H9 (cell line): ENCODE measurements at regions not wholly inside any gene's neighbourhood (a gene's known extent, or its start where the extent isn't known, plus 50 kb on each side); places are given as distances from the start of the nearest gene placed in this dataset.

Experiments
- DNase-seq: peaks from one replicate; pipeline ENCODE4 v3.0.0-alpha.2; 2017
- H2AFZ ChIP-seq: one replicate; pipeline ENCODE4 v1.6.1; 2013; ENCODE audit warnings: mild to moderate bottlenecking, low read length, control low read depth, moderate library complexity
- H2AK5ac ChIP-seq: 2 replicates; pipeline ENCODE4 v1.6.1; 2013; ENCODE audit warnings: low read length, control low read depth, mixed read lengths; ENCODE audit not compliant: insufficient read length
- H2BK120ac ChIP-seq: one replicate; pipeline ENCODE4 v1.6.1; 2013; ENCODE audit warnings: low read depth, mild to moderate bottlenecking, low read length, control low read depth, inconsistent platforms; ENCODE audit not compliant: poor library complexity, severe bottlenecking
- H2BK12ac ChIP-seq: 2 replicates; pipeline ENCODE4 v1.6.1; 2013; ENCODE audit warnings: low read length, control low read depth, mixed read lengths, low read depth; ENCODE audit not compliant: insufficient read length
- H2BK15ac ChIP-seq: 2 replicates; pipeline ENCODE4 v1.6.1; 2013; ENCODE audit warnings: low read depth, low read length, control low read depth
- H2BK20ac ChIP-seq: one replicate; pipeline ENCODE4 v1.6.1; 2013; ENCODE audit warnings: low read depth, mild to moderate bottlenecking, low read length, control low read depth, inconsistent platforms; ENCODE audit not compliant: poor library complexity, severe bottlenecking
- H2BK5ac ChIP-seq: 2 replicates; pipeline ENCODE4 v1.6.1; 2013; ENCODE audit warnings: low read length, control low read depth, mixed read lengths; ENCODE audit not compliant: insufficient read length
- H3K14ac ChIP-seq: 2 replicates; pipeline ENCODE4 v1.6.1; 2013; ENCODE audit warnings: low read length, control low read depth; ENCODE audit not compliant: insufficient read depth
- H3K18ac ChIP-seq: 2 replicates; pipeline ENCODE4 v1.6.1; 2013; ENCODE audit warnings: low read depth, mild to moderate bottlenecking, mixed read lengths, low read length, control low read depth; ENCODE audit not compliant: insufficient read length
- H3K23ac ChIP-seq: 2 replicates; pipeline ENCODE4 v1.6.1; 2013; ENCODE audit warnings: low read length, control low read depth, mixed read lengths, low read depth; ENCODE audit not compliant: insufficient read length
- H3K23me2 ChIP-seq: 2 replicates; pipeline ENCODE4 v1.6.1; 2013; ENCODE audit warnings: low read depth, mild to moderate bottlenecking, mixed read lengths, low read length, control low read depth; ENCODE audit not compliant: insufficient read length, poor library complexity, severe bottlenecking
- H3K27ac ChIP-seq: 2 replicates; pipeline ENCODE4 v1.5.1; 2013; ENCODE audit warnings: low read length, control low read depth, mixed read lengths, low read depth; ENCODE audit not compliant: insufficient read length
- H3K27me3 ChIP-seq: 2 replicates; pipeline ENCODE4 v1.6.1; 2013; ENCODE audit warnings: low read length, control low read depth, inconsistent platforms; ENCODE audit not compliant: insufficient read depth
- H3K4ac ChIP-seq: 2 replicates; pipeline ENCODE4 v1.6.1; 2013; ENCODE audit warnings: low read depth, mild to moderate bottlenecking, control low read depth, inconsistent platforms, low read length, moderate library complexity
- H3K4me1 ChIP-seq: 2 replicates; pipeline ENCODE4 v1.6.1; 2013; ENCODE audit warnings: low read length, control low read depth, inconsistent platforms; ENCODE audit not compliant: insufficient read depth
- H3K4me2 ChIP-seq: 2 replicates; pipeline ENCODE4 v1.6.1; 2013; ENCODE audit warnings: low read length, control low read depth, mixed read lengths; ENCODE audit not compliant: insufficient read length, insufficient read depth
- H3K56ac ChIP-seq: 2 replicates; pipeline ENCODE4 v1.6.1; 2013; ENCODE audit warnings: low read depth, mild to moderate bottlenecking, mixed read lengths, low read length, control low read depth; ENCODE audit not compliant: insufficient read length
- H3K79me1 ChIP-seq: 2 replicates; pipeline ENCODE4 v1.6.1; 2013; ENCODE audit warnings: low read depth, mild to moderate bottlenecking, moderate library complexity, low read length, control low read depth, inconsistent platforms; ENCODE audit not compliant: insufficient read depth, poor library complexity, severe bottlenecking
- H3K79me2 ChIP-seq: 2 replicates; pipeline ENCODE4 v1.6.1; 2013; ENCODE audit warnings: low read length, control low read depth, inconsistent platforms; ENCODE audit not compliant: insufficient read depth
- H3K9ac ChIP-seq: 2 replicates; pipeline ENCODE4 v1.6.1; 2013; ENCODE audit warnings: low read length, control low read depth, mixed read lengths; ENCODE audit not compliant: insufficient read length; ENCODE audit errors: extremely low read depth
- H3K9me3 ChIP-seq: one replicate; pipeline ENCODE4 v1.6.1; 2013; ENCODE audit warnings: low read depth, low read length, inconsistent platforms; ENCODE audit not compliant: control insufficient read depth
- H3T11ph ChIP-seq: one replicate; pipeline ENCODE4 v1.6.1; 2013; ENCODE audit warnings: mild to moderate bottlenecking, low read length, control low read depth, inconsistent platforms
- H4K20me1 ChIP-seq: one replicate; pipeline ENCODE4 v1.6.1; 2013; ENCODE audit not compliant: control insufficient read depth, insufficient read length, insufficient read depth
- H4K5ac ChIP-seq: 2 replicates; pipeline ENCODE4 v1.6.1; 2013; ENCODE audit warnings: low read depth, mild to moderate bottlenecking, mixed read lengths, low read length, control low read depth; ENCODE audit not compliant: insufficient read length
- H4K8ac ChIP-seq: replicated peaks from 2 replicates; pipeline ENCODE4 v1.6.1; 2013; ENCODE audit warnings: low read length, control low read depth, mixed read lengths, low read depth; ENCODE audit not compliant: insufficient read length
- H4K91ac ChIP-seq: 2 replicates; pipeline ENCODE4 v1.6.1; 2013; ENCODE audit warnings: low read depth, mild to moderate bottlenecking, moderate library complexity, mixed read lengths, low read length, control low read depth; ENCODE audit not compliant: insufficient read length
- H3K27ac Mint-ChIP-seq, 3 experiments: 2 replicates in 2 of 3; 3 replicates in 1 of 3; pipeline ENCODE4 v1.8.0; 2020 to 2021; ENCODE audit warnings: mixed read lengths in 3 of 3, mild to moderate bottlenecking in 1 of 3, moderate library complexity in 1 of 3
- H3K27me3 Mint-ChIP-seq: 2 replicates; pipeline ENCODE4 v1.8.0; 2021; ENCODE audit warnings: low read depth, mild to moderate bottlenecking, moderate library complexity, mixed read lengths
- H3K36me3 Mint-ChIP-seq, 3 experiments: 2 replicates in 2 of 3; 3 replicates in 1 of 3; pipeline ENCODE4 v1.8.0; 2020 to 2021; ENCODE audit warnings: low read depth in 3 of 3, mixed read lengths in 3 of 3; ENCODE audit not compliant: insufficient read depth in 1 of 3
- H3K4me1 Mint-ChIP-seq, 2 experiments: 2 replicates each; pipeline ENCODE4 v1.8.0; 2020; ENCODE audit warnings: mixed read lengths in 2 of 2
- H3K4me3 Mint-ChIP-seq, 2 experiments: 2 replicates in 1 of 2; 3 replicates in 1 of 2; pipeline ENCODE4 v1.8.0; 2020 to 2021; ENCODE audit warnings: mild to moderate bottlenecking in 2 of 2, mixed read lengths in 2 of 2, moderate library complexity in 1 of 2
- H3K9me3 Mint-ChIP-seq, 2 experiments: 2 replicates in 1 of 2; 3 replicates in 1 of 2; pipeline ENCODE4 v1.8.0; 2020; ENCODE audit warnings: mild to moderate bottlenecking in 2 of 2, mixed read lengths in 2 of 2, moderate library complexity in 1 of 2
- CTCF ChIP-seq: fragments of 200-600 bp; sonication (generic); conservative IDR thresholded peaks from 3 replicates; pipeline ENCODE4 v1.8.0; 2021; ENCODE audit warnings: antibody characterized with exemption, mild to moderate bottlenecking
- WGBS: extraction: QIAGEN DNeasy Blood & Tissue Kit; methylation state at CpG from one replicate; pipeline ENCODE4 v1.1.7; 2013; ENCODE audit warnings: missing lambda C conversion rate, low lambda C conversion rate, mixed read lengths; ENCODE audit not compliant: insufficient read length; ENCODE audit errors: extremely low coverage; 5-methylcytosine and 5-hydroxymethylcytosine counted together

DNA sequence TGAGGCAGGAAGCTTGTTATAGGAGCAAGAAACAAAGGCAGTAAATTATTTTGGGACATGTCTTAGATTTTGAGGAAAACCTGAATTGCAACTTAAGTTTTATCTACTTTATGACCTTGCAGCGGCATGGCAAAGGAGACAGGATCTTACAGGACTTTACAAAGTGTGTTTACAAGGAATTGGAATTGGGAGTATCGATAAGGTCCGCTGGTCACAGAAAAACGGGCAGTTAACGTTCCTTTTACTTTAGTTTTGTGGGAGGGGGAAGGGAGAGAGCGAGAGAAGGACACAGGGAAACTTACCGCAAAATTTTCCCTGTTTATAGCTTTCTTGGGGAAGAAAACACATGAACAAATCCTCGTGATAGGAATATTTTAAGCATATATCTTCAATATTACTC, 1607.2 kb downstream of the GRIK2 start:
- Histone ChIP-seq H3K9ac (no peak overlapping the region), H4K91ac (no peak overlapping the region), H3K23ac (no peak overlapping the region), H3T11ph (no peak overlapping the region), H3K14ac (no peak overlapping the region), H3K79me2 (no peaks in the 10 kb centered on the region), H3K27me3 (no peaks in the 10 kb centered on the region), H3K4ac (no peak overlapping the region), H3K23me2 (no peaks in the 10 kb centered on the region), H2BK15ac (no peak overlapping the region), H4K5ac (no peak overlapping the region), H2BK20ac (no peak overlapping the region), H2BK5ac (no peak overlapping the region), H2AK5ac (no peak overlapping the region), H3K18ac (no peak overlapping the region), H3K27ac (no peak overlapping the region), H3K56ac (no peak overlapping the region), H2BK12ac (no peak overlapping the region), H3K4me1 (no peaks in the 10 kb centered on the region), H2AFZ (peak overlapping the region; percentile 1), H3K4me2 (peak overlapping the region; percentile 14), H3K79me1 (no peaks in the 10 kb centered on the region), H2BK120ac (no peak overlapping the region), H3K9me3 (no peaks in the 10 kb centered on the region), H4K8ac (no peak overlapping the region), H4K20me1 (no peaks in the 10 kb centered on the region)
- H3K36me3 Mint-ChIP-seq: peaks cover 3 to 5% (median 5%) of the 10 kb centered on the region in 3 experiments; a peak in 5 of 7 replicates
- peak overlapping the region in 1 of 2 experiments; percentile 19; a peak in 3 of 5 replicates for H3K4me3 Mint-ChIP-seq
- DNase-seq: no peak
- H3K9me3 Mint-ChIP-seq: peaks cover 7 to 13% of the 10 kb centered on the region in 2 experiments
- no peak for TF ChIP-seq CTCF
- peaks cover 11 to 13% of the 10 kb centered on the region in 2 experiments for H3K4me1 Mint-ChIP-seq
- no CpG with 5 or more reads among the region's 8 CpGs for WGBS
- H3K27me3 Mint-ChIP-seq: peaks cover 5% of the 10 kb centered on the region; the same call in 1 of the 2 replicates
- H3K27ac Mint-ChIP-seq: peak overlapping the region; percentile 4 to 71 (median 5); a peak in 5 of 7 replicates
